ENCODE measurements at regions not wholly inside any gene's neighbourhood (a gene's known extent, or its start where the extent isn't known, plus 50 kb on each side); places are given as distances from the start of the nearest gene placed in this dataset.
A peak's percentile ranks its signal among the peaks of the same experiment; 100 is the strongest.

GRCh38 chr9:113740508-113741500 lies 135.3 kb upstream of the ZNF618 start:
- DNase-seq = peak; percentile 31

- DNase-seq = no peak
Observed at GRCh38 chr9:113741886-113742854, 133.9 kb upstream of the ZNF618 start.

DNA sequence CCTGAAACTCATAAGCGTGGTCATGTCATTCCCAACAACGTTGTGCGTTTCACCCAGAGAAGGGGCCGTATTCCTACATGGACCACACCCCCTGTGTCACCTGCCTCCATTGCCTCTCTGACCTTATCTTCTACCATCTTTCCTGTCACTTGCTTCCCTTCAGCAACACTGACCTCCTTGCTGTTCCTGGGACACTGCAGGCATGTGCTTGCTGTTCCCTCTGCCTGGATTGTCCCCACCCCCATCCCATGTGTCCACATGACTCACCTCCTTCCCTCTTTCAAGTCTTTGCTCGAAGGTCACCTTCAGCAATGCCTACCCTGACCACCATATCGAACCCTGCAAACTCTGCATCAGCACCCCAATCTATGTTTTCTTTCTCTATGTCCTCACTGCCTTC lies 133.2 kb upstream of the ZNF618 start:
- DNase-seq = no peak

- no peak for DNase-seq
Observed at GRCh38 chr9:113746486-113746885, 129.6 kb upstream of the ZNF618 start.

- DNase-seq = no peak
Observed at GRCh38 chr9:113748135-113748534, 128.0 kb upstream of the ZNF618 start.

DNA sequence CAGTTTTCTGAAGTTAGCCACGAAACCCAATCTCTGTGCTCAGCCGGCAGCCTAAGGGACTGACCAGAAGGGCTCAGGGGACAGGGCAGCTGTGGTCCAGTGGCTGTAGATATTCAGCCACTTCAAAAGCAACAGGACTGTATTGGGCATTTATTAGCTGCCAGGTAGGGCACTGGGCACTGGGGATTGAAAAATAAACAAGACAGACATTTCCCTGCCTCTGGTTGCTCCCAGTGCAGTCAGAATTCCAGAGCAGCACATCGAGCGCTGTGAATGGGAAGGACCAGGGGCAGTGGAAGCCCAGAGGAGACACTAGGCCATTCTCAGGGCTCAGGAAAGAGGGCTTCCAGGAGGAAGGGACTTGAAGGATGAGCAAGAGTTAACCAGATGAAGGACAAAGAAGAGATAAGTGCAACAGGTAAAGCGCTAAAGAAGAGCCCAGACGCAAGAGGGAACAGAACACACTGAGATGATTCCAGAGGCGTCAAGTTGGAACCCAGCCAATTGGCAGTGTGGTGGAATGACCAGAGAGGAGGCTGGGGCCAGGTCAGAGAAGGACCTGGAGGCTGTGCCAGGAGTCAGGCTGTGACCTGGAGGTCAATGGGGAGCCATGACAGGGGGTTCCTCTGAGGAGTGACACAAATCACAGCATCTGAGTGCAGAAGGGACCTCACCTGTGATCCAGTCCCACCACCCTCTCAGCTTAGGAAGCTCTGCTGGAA lies 122.5 kb upstream of the ZNF618 start:
- no peak for DNase-seq

DNA sequence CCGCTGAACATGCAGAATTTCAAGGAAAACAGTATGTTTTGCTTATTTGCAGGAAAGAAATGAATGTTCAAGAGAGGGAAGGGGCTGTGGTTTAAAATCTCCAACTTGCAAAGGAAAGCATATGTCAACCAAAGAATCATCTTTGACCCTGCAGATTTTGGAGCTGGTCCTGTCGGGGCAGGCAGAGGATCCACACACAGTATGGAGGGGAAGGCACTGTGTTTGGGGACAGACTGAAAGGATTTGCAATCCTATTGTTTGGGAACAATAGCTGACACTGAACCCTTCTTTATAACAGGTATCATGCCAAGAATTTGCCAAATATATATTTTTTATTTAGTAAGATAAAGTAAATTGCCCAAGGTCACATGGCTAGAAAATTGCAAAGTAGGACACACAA lies 121.4 kb upstream of the ZNF618 start:
- DNase-seq = no peak

DNA sequence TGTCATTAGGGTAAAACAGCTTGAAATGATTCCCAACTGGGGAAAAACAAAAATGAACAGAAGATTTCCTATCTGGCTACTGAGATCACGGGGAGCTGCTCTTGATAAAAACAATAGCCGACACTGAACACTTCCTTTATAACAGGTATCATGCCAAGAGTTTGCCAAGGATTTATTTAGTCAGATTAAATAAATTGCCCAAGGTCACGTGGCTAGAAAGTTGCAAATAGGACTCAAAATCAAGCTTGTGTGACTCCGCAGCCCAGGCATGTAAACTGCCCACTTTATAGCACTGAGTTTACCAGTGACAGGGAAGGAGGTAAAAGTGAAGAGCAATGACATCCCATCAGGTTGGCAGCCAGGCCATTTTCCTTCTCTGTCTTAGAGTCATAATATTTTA lies 120.7 kb upstream of the ZNF618 start:
- no peak for DNase-seq

DNA sequence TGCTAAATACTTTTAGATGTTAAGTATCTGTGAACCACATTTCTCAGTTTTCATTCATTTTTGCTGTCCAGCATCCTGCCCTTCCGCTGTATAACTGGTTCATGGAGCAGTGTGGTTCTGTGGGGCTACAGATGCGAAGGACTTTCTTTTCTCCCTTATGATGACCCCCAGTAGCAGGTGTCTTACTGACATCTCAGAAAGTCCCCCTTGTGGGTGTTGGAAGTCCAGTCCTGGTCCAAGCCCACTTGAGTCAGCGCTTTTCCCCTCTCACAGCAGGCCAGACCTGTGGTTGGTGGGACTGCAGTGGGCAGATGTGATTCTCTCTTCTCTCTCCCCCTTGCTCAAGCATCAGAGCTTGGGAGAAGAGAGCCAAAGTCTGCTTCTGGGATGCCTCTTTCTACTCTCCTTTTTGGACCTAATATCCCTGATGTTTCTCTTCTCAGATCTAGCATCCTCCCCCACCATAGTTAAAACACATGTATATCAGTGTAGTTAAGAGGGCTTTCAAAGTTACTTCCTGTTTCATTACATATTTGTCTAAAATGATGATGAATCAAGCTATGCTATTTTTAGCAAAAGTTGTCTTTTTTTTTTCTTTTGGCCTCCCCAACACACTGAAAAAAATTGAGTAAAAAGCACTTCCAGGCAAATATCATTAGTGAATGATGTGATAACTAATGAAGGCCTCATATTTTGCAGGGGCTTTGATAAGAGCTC lies 119.5 kb upstream of the ZNF618 start:
- DNase-seq = no peak

DNA sequence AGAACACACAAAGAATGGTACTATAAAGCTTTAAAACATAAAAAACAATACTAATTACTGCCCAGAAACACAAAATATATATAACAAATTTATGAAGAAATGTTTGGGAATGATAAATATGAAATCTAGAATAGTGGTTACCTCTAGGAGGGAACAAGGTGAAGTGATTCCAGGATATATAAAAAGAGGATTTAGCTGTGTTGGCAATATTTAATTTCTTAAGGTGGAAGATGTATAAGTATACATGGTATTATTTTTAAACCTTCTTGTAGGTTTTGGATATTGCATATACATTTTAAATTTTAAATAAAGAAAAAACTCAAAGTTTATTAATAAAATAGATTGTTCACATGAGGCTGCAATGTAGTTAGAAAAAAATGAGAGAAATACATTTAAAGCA lies 112.7 kb upstream of the ZNF618 start:
- no peak for DNase-seq

- DNase-seq = no peak
Observed at GRCh38 chr9:113764572-113764971, 111.5 kb upstream of the ZNF618 start.

GRCh38 chr9:113769412-113769811 lies 106.7 kb upstream of the ZNF618 start:
- DNase-seq = no peak

- no peak for DNase-seq
Observed at GRCh38 chr9:113770396-113770795, 105.7 kb upstream of the ZNF618 start.

DNA sequence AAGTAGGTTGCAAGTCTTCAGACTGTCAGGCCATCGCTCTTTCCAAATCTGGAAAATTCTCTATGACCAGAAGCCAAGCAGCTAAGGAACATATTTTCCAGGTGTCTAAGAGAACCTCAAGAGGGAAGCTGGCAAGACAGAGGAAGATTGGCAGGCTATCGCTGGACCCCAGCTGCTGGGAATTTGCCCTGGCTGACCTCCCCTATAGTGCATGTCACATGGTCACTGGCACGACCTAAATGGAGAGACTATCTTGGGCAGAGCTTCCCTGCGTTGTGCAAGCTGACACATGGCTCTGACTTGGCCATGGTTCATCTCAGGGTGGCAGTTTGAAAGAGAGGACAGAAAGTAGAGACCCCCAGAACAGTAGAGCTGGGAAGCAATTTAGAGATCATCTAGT lies 104.9 kb upstream of the ZNF618 start:
- DNase-seq = no peak

DNA sequence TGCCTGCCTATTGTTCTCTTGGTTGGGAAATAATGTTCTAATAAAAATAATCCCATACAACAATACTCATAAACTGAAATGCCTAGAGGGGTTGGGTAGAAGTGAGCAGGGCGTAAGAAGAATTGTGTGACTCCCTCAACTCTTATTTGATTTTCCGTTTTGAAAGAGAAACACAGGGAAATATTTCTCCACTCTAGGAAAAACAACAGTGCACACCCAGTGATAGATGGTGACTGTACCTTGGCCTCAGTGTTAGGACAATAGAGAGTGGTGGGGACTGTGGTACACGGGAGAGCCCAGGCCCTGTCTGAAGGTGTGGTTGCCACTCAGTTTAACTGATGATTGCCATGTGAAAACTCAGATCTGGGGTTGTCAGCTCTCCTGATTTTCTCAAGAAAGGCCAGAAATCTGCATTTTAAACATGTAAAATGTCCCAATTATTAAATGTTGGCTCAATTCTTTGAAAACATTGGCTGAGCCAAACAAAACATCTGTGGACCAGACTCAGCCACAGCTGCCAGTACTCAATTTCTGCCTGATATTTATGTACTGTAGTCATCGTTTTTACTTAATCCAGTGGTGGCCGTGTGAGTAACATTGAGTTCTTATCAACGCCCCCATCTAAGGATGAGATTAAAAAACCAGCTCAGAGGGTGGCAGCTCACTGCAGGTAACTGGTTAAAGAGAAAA lies 103.8 kb upstream of the ZNF618 start:
- peak; percentile 72 for DNase-seq

DNA sequence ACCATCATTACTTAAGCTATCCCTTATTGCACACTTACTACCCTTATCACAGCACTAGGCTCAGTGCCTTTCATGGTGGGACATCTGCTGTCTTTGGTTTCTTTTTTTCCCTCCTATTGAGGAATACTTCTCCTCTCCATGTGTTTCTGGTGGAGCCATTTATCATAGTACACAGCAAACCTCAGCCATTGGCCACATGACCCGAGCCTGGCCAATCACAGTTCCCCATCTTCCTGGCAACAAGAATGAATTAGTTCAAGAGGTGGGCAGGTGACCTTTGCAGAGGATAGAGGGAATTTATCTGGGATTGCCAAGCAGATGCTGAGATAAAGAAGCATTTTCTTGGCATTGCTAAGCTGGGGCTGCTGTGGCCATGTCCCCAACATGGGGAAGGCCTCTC lies 101.1 kb upstream of the ZNF618 start:
- DNase-seq = no peak

DNA sequence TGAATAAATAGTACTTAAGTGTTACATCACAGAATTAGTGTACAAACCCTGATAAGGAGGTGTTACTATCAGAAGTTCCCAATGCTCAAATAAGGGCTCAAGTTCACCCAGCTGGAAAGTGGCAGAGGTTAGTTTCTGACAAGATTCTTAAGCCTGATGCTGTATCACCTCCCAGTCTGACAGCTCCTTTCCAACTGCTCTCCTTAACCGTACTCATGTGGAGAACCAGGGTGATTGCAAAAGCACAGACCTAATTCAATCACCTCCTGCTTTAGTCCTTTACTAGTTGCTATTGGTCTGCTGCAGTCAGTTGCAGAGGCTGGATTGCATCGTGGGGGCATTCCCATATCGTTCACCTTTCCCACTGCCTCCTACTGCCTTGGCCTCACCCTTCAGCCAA lies 100.4 kb upstream of the ZNF618 start:
- no peak for DNase-seq

- no peak for DNase-seq
Observed at GRCh38 chr9:113776194-113776593, 99.9 kb upstream of the ZNF618 start.

GRCh38 chr9:113781381-113781780 lies 94.7 kb upstream of the ZNF618 start:
- DNase-seq = no peak

- DNase-seq = no peak
Observed at GRCh38 chr9:113781896-113782295, 94.2 kb upstream of the ZNF618 start.

GRCh38 chr9:113783475-113783874 lies 92.6 kb upstream of the ZNF618 start:
- no peak for DNase-seq
